MG63 (cell line): ENCODE measurements at regions not wholly inside any gene's neighbourhood (a gene's known extent, or its start where the extent isn't known, plus 50 kb on each side); places are given as distances from the start of the nearest gene placed in this dataset.

Source experiments
- DNase-seq: peaks from one replicate; pipeline ENCODE4 v3.0.0-alpha.2; 2020
- H3K27me3 ChIP-seq: fragments of 250-450 bp; sonication (Bioruptor Pico); 2 replicates; pipeline ENCODE4 v1.5.1; 2020; ENCODE audit warnings: mild to moderate bottlenecking, moderate library complexity
- H3K36me3 ChIP-seq: fragments of 250-450 bp; sonication (Bioruptor Pico); 2 replicates; pipeline ENCODE4 v1.5.1; 2020; ENCODE audit warnings: mild to moderate bottlenecking, moderate library complexity
- H3K4me3 ChIP-seq: fragments of 250-450 bp; sonication (Bioruptor Pico); 2 replicates; pipeline ENCODE4 v1.5.1; 2020; ENCODE audit warnings: mild to moderate bottlenecking, moderate library complexity
- H3K9me3 ChIP-seq: fragments of 250-450 bp; sonication (Bioruptor Pico); 2 replicates; pipeline ENCODE4 v1.5.1; 2020; ENCODE audit warnings: mild to moderate bottlenecking, moderate library complexity

GRCh38 chr2:21676676-21677075, 552.9 kb downstream of the TDRD15 start:
- no peak for DNase-seq
- Histone ChIP-seq H3K4me3 (no peak overlapping the region), H3K9me3 (no peaks in the 10 kb centered on the region), H3K27me3 (no peaks in the 10 kb centered on the region), H3K36me3 (no peaks in the 10 kb centered on the region)

- Histone ChIP-seq H3K9me3 (no peaks in the 10 kb centered on the region), H3K36me3 (no peaks in the 10 kb centered on the region), H3K27me3 (no peaks in the 10 kb centered on the region), H3K4me3 (no peak overlapping the region)
- no peak for DNase-seq
Measured at GRCh38 chr2:21683838-21684237, 560.1 kb downstream of the TDRD15 start.

DNA sequence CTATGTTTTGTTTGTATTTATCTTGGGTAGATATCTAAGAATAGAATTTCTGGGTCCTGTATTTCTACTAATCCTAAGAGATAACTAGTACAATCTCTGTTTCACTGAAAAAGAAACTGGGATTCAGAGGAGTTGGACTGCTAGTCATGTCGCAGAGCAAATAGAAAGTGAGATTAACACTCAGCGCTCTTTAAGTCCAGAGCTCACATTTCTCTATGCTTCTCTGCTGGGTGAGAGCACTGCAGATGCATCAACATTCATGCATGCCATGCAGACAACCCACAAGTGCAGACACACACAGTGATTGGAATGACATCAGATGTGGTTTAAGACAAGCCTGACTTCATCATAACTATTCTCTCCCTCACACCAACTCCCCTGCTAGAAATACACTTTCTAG, 563.8 kb downstream of the TDRD15 start:
- no peaks in the 10 kb centered on the region for H3K27me3 ChIP-seq
- DNase-seq: no peak
- H3K4me3 ChIP-seq: no peak overlapping the region
- H3K9me3 ChIP-seq: no peaks in the 10 kb centered on the region
- no peaks in the 10 kb centered on the region for H3K36me3 ChIP-seq

DNA sequence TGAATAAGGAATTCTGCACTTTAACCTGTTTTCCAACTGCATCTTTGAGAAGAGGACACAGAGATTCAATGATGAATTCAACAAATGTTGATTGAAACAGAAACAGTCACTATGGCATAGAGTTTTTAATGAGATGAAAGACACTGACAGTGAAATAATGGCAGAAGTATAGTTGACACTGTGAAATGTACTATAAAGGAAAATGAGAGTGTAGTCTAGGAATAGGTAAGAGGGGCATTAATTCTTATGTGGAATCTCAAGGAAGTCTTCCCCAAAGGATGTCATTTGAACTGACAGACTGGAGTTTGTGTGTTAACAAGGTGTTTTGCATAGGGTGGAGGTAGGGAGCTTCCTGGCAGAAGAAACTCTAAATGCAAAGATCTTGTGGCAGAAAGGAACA, 566.2 kb downstream of the TDRD15 start:
- no peak overlapping the region for H3K4me3 ChIP-seq
- no peaks in the 10 kb centered on the region for H3K36me3 ChIP-seq
- H3K9me3 ChIP-seq: no peaks in the 10 kb centered on the region
- no peak for DNase-seq
- H3K27me3 ChIP-seq: no peaks in the 10 kb centered on the region

- Histone ChIP-seq H3K36me3 (no peaks in the 10 kb centered on the region), H3K27me3 (no peaks in the 10 kb centered on the region)
Measured at GRCh38 chr2:21693081-21693480, 569.3 kb downstream of the TDRD15 start.

DNA sequence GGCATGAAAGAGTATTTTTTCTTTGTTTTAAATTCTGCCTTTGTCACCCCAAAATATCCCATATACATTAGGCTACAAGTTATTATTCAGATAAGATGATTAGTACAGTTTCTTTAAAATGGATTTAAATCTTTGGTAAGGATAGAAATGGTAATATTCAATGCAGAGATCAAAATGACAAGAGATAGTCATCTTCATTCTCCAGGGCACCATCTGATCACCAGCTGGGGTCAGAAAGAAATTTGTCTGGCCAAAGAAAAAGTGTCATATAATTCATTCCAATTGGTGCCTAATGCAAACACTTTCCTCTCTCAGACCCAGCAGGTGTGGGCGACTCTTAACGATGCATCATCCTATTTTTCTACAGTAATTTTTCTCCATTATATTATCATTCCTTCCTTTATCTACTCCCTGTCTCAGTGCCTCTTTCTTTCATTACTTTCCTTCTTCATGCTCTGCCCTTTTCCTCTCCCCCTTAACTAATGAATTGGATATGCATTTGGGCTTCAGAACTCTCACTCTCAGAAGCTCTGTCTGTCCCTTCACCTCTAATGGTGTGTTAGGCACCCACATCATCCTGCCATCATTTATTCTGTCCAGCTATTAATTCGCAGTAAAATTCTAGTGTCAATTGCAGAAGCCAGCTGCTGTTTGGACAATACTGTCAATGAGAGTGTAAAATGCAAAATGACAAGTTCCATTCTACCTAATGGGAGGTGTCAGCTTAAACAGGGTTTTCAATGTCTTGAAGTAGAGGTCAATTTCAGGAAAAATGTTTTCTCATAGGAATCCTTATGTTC, 570.5 kb downstream of the TDRD15 start:
- no peak overlapping the region for H3K4me3 ChIP-seq
- no peaks in the 10 kb centered on the region for H3K9me3 ChIP-seq
- DNase-seq: no peak
- H3K36me3 ChIP-seq: no peaks in the 10 kb centered on the region
- no peaks in the 10 kb centered on the region for H3K27me3 ChIP-seq

More at GRCh38 chr2:21693081-21693480, 569.3 kb downstream of the TDRD15 start:
- DNase-seq: no peak
- Histone ChIP-seq H3K4me3 (no peak overlapping the region), H3K9me3 (no peaks in the 10 kb centered on the region)

DNA sequence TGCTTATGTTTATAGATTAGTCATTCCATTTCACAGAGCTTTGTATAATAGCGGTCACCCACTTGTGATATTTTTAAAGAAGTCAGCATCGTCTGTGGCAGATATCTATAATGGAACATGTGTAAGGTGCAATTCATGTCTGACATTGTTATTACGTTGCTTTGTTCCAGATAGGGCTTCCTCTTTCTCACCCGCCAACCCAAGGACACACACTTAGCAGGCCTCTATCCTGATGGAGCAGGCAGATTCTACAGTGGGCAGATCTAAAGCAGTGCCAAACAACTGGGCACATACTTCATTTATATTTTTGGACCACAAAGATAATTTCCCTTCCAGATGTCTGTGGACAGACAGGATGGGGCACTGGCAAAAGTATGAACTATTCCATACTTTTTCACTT, 573.1 kb downstream of the TDRD15 start:
- no peaks in the 10 kb centered on the region for H3K27me3 ChIP-seq
- no peak overlapping the region for H3K4me3 ChIP-seq
- no peak for DNase-seq
- no peaks in the 10 kb centered on the region for H3K36me3 ChIP-seq
- no peaks in the 10 kb centered on the region for H3K9me3 ChIP-seq

DNA sequence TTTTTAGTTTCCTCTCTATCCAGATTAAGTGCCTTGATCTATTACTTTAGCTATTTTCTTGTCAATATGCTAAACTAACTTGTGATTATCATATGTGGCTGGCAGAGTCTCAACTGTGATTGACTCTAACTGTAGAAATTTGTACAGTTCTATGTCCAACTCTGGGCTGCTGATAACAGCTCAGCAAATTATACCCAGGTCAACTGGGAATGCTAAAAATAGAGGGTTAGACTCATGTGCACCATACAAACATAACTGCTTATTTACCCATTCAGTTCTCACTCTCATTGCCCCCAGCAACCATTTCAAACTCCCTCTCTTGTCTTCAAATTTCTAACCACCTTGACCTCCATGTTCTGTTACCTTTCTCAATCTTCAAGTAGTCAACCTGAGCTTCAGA, 576.9 kb downstream of the TDRD15 start:
- H3K9me3 ChIP-seq: no peaks in the 10 kb centered on the region
- H3K4me3 ChIP-seq: no peak overlapping the region
- H3K36me3 ChIP-seq: no peaks in the 10 kb centered on the region
- H3K27me3 ChIP-seq: no peaks in the 10 kb centered on the region
- DNase-seq: no peak

DNA sequence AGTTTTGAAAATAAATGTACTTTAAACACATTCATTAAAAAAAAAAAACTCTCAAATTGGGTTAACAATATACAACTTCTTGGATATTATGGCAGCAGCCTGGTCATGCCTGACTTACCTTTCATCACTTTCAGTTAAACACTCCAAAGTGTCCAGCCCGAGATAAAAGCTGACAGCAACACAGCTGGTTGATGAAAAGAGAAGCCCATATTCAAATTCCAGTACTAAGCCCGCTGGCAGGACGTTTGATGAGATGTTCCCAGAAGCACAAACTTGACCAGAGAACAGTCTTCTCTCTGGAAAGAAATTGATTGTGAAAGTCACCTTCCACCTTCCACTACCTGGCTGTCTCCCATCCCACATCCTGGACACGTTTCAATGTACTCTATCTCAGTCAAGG, 586.3 kb downstream of the TDRD15 start:
- no peaks in the 10 kb centered on the region for H3K9me3 ChIP-seq
- H3K36me3 ChIP-seq: no peaks in the 10 kb centered on the region
- no peaks in the 10 kb centered on the region for H3K27me3 ChIP-seq
- no peak overlapping the region for H3K4me3 ChIP-seq
- DNase-seq: no peak

- DNase-seq: no peak
- no peaks in the 10 kb centered on the region for H3K9me3 ChIP-seq
Measured at GRCh38 chr2:21710496-21710895, 586.7 kb downstream of the TDRD15 start.

GRCh38 chr2:21715887-21716286, 592.1 kb downstream of the TDRD15 start:
- H3K9me3 ChIP-seq: no peaks in the 10 kb centered on the region
- H3K27me3 ChIP-seq: no peaks in the 10 kb centered on the region
- no peak for DNase-seq
- no peak overlapping the region for H3K4me3 ChIP-seq
- H3K36me3 ChIP-seq: no peaks in the 10 kb centered on the region

More at GRCh38 chr2:21710496-21710895, 586.7 kb downstream of the TDRD15 start:
- Histone ChIP-seq H3K4me3 (no peak overlapping the region), H3K27me3 (no peaks in the 10 kb centered on the region), H3K36me3 (no peaks in the 10 kb centered on the region)

- H3K27me3 ChIP-seq: no peaks in the 10 kb centered on the region
- H3K36me3 ChIP-seq: no peaks in the 10 kb centered on the region
- DNase-seq: no peak
- no peaks in the 10 kb centered on the region for H3K9me3 ChIP-seq
- no peak overlapping the region for H3K4me3 ChIP-seq
Measured at GRCh38 chr2:21727101-21727500, 603.3 kb downstream of the TDRD15 start.

DNA sequence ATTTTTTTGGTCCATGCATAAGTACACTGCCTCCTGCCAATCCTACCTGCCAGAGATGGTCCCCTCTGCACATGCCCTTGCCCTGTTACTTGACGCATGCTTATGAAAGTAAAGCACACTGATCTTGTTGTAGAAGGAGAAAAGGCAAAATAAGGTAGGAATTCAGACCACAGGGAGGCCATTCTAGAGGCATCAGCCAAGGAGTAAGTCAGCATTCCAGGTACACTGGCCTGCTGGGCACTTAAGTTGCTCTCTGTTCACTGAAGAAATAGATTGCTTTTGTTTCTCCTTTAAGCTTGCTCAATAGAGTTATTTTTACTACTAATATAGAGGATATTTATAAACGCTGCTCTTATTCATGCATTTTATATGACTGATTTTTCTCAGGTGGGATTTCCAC, 604.4 kb downstream of the TDRD15 start:
- no peak for DNase-seq
- Histone ChIP-seq H3K36me3 (no peaks in the 10 kb centered on the region), H3K4me3 (no peak overlapping the region), H3K27me3 (no peaks in the 10 kb centered on the region), H3K9me3 (no peaks in the 10 kb centered on the region)

GRCh38 chr2:21730141-21730540, 606.4 kb downstream of the TDRD15 start:
- Histone ChIP-seq H3K27me3 (no peaks in the 10 kb centered on the region), H3K36me3 (no peaks in the 10 kb centered on the region), H3K9me3 (no peaks in the 10 kb centered on the region), H3K4me3 (no peak overlapping the region)
- no peak for DNase-seq

DNA sequence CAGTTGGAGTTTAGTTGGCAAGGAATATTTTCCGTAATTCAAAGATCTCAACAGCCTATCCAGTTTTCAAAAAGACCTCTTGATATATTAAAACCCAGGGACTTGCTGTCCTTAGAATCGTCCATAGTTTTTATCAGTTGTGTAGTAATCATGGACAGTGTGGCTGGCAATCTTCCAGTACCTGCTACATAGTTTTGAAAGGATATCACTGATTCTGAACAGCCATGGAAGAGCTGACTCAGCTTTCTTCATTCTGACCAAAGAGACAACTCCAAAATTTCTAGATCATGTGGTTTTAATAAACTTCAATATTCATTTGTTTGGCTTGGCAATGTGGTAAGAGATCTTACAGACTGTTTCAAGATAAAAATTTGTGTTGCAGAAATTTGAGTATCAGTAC, 616.7 kb downstream of the TDRD15 start:
- DNase-seq: no peak
- Histone ChIP-seq H3K36me3 (no peaks in the 10 kb centered on the region), H3K27me3 (no peaks in the 10 kb centered on the region), H3K4me3 (no peak overlapping the region), H3K9me3 (no peaks in the 10 kb centered on the region)

DNA sequence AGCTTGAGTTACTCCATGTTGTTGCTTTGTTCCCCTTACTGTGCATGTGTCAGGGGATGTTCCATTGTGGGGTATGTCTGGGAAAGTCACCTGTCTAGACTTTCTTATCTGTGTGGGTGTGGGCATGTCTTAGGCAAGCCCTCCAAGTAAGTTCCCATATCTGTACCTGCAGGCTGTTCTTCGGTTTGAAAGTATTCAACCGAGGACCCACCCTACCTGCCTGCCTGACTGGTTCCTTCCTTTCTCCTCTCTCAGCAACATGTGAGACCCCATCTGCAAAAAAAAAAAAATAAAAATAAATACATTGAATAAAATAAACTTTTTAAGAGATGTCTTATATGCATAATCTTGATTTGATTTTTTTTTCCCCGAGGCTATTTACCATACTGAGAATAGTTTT, 622.7 kb downstream of the TDRD15 start:
- no peaks in the 10 kb centered on the region for H3K36me3 ChIP-seq

DNA sequence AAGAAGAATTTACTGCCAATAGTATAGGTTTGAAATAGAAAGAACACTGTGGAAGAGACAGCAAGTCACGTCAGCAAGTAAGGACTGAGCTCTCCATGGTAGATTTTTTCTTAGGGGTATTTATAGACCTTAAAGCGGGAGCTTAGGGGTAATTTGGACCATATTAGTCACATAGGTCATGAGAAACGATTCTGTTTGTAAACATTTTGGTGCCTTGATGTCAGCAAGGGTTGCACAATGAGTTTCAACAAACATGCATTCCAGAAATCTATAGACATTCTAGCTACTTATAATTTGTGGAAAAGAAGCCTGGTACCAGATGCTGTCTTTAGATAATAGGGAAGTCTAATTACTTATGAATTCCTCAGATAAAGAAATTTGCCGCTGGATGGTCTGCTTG, 624.7 kb downstream of the TDRD15 start:
- no peak overlapping the region for H3K4me3 ChIP-seq
- H3K36me3 ChIP-seq: no peaks in the 10 kb centered on the region
- no peaks in the 10 kb centered on the region for H3K27me3 ChIP-seq
- no peaks in the 10 kb centered on the region for H3K9me3 ChIP-seq
- DNase-seq: no peak

More for the DNA sequence above, 622.7 kb downstream of the TDRD15 start:
- Histone ChIP-seq H3K9me3 (no peaks in the 10 kb centered on the region), H3K27me3 (no peaks in the 10 kb centered on the region), H3K4me3 (no peak overlapping the region)
- DNase-seq: no peak

DNA sequence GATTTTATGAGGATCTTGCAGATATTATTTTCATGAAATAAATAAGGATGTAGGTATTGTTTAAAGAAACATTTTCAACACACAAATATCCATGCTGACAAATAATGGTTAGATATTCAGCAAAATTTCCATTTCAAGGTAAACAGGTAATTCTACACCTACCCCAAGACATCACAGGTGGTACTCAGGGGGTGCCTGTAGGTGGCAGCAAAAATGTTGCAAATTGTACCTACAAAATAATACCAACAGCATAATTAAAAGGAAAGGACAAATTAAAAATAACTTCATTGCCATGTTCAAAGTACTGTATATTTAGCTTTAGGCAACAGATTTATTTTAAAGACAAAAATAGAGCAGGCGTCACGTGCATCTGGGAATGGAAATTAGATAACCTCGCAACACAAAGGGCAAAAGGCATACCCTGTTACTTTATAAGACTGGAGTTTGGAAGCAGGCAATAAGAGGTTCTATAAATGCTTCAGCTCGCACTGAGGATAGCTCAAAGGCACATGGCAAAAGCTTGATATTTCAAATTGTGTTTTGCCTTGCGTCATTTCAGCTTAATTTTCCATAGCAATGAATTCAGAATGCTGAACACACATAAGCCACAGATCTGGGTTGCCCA, 630.5 kb downstream of the TDRD15 start:
- Histone ChIP-seq H3K9me3 (no peaks in the 10 kb centered on the region), H3K4me3 (no peak overlapping the region), H3K36me3 (no peaks in the 10 kb centered on the region), H3K27me3 (no peaks in the 10 kb centered on the region)
- DNase-seq: no peak
